Mesenchymal stem cell (in vitro differentiated cells and primary cell): ENCODE measurements at regions not wholly inside any gene's neighbourhood (a gene's known extent, or its start where the extent isn't known, plus 50 kb on each side); places are given as distances from the start of the nearest gene placed in this dataset.
"Not testable (repeated sequence)": the region's sequence is repeated elsewhere in the genome, so short reads cannot be mapped to it uniquely, and the experiment has no call there.

Source experiments
- DNase-seq: peaks from one replicate; pipeline ENCODE4 v3.0.0-alpha.2; 2013
- H2AFZ ChIP-seq: one replicate; pipeline ENCODE4 v1.6.1; 2013; ENCODE audit warnings: low read depth, mild to moderate bottlenecking, control low read depth, inconsistent platforms, low read length, moderate library complexity
- H2AK5ac ChIP-seq: 2 replicates; pipeline ENCODE4 v1.6.1; 2013; ENCODE audit warnings: low read length, moderate library complexity, mild to moderate bottlenecking, inconsistent platforms; ENCODE audit not compliant: severe bottlenecking
- H2BK120ac ChIP-seq: one replicate; pipeline ENCODE4 v1.6.1; 2013; ENCODE audit warnings: low read depth, mild to moderate bottlenecking, inconsistent platforms, low read length, moderate library complexity
- H2BK12ac ChIP-seq, 2 experiments: one replicate each; pipeline ENCODE4 v1.6.1; 2013; ENCODE audit warnings: inconsistent platforms in 2 of 2, low read length in 2 of 2, mild to moderate bottlenecking in 2 of 2, moderate library complexity in 2 of 2, control low read depth in 1 of 2
- H2BK15ac ChIP-seq: one replicate; pipeline ENCODE4 v1.6.1; 2013; ENCODE audit warnings: mild to moderate bottlenecking, low read depth, inconsistent platforms; ENCODE audit not compliant: poor library complexity, severe bottlenecking
- H2BK5ac ChIP-seq: 2 replicates; pipeline ENCODE4 v1.6.1; 2013; ENCODE audit warnings: low read depth, mild to moderate bottlenecking, low read length, control low read depth, inconsistent platforms; ENCODE audit not compliant: poor library complexity, severe bottlenecking
- H3K14ac ChIP-seq, 2 experiments: one replicate each; pipeline ENCODE4 v1.6.1; 2013; ENCODE audit warnings: inconsistent platforms in 2 of 2, low read length in 2 of 2, control low read depth in 1 of 2, mild to moderate bottlenecking in 1 of 2, moderate library complexity in 1 of 2
- H3K18ac ChIP-seq, 2 experiments: one replicate each; pipeline ENCODE4 v1.6.1; 2013; ENCODE audit warnings: inconsistent platforms in 2 of 2, low read length in 2 of 2, control low read depth in 1 of 2, low read depth in 1 of 2, mild to moderate bottlenecking in 1 of 2
- H3K23ac ChIP-seq, 2 experiments: one replicate each; pipeline ENCODE4 v1.6.1; 2013; ENCODE audit warnings: inconsistent platforms in 2 of 2, low read length in 2 of 2, mild to moderate bottlenecking in 2 of 2, moderate library complexity in 2 of 2, control low read depth in 1 of 2
- H3K27ac ChIP-seq: 2 replicates; pipeline ENCODE4 v1.5.1; 2013; ENCODE audit warnings: mild to moderate bottlenecking, moderate library complexity, low read length, control low read depth, inconsistent platforms; ENCODE audit not compliant: poor library complexity, severe bottlenecking
- H3K27me3 ChIP-seq, 2 experiments: 2 replicates each; pipeline versions ENCODE4 v1.6.1 to v1.7.0; 2013; ENCODE audit warnings: low read length in 2 of 2, mild to moderate bottlenecking in 2 of 2, moderate library complexity in 2 of 2, control low read depth in 1 of 2, inconsistent platforms in 1 of 2; ENCODE audit not compliant: control insufficient read depth in 1 of 2, insufficient read depth in 1 of 2
- H3K36me3 ChIP-seq, 2 experiments: 2 replicates each; pipeline versions ENCODE4 v1.6.1 to v1.7.0; 2013; ENCODE audit warnings: low read length in 2 of 2, control low read depth in 1 of 2, inconsistent platforms in 1 of 2, low read depth in 1 of 2, mild to moderate bottlenecking in 1 of 2; ENCODE audit not compliant: insufficient read depth in 2 of 2, control insufficient read depth in 1 of 2
- H3K4ac ChIP-seq, 2 experiments: one replicate each; pipeline ENCODE4 v1.6.1; 2013; ENCODE audit warnings: inconsistent platforms in 2 of 2, low read length in 2 of 2, mild to moderate bottlenecking in 2 of 2, moderate library complexity in 2 of 2, control low read depth in 1 of 2, low read depth in 1 of 2
- H3K4me1 ChIP-seq: 2 replicates; pipeline ENCODE4 v1.6.1; 2013; ENCODE audit warnings: low read depth, low read length, control low read depth; ENCODE audit not compliant: control insufficient read depth, insufficient read depth
- H3K4me2 ChIP-seq: 2 replicates; pipeline ENCODE4 v1.6.1; 2013; ENCODE audit warnings: low read length, mild to moderate bottlenecking, inconsistent platforms; ENCODE audit not compliant: poor library complexity, severe bottlenecking
- H3K4me3 ChIP-seq, 2 experiments: 2 replicates each; pipeline versions ENCODE4 v1.5.1 to v1.7.0; 2013; ENCODE audit warnings: low read length in 2 of 2, mild to moderate bottlenecking in 2 of 2, control low read depth in 1 of 2, low read depth in 1 of 2; ENCODE audit not compliant: insufficient read depth in 1 of 2
- H3K79me1 ChIP-seq: replicated peaks from 2 replicates; pipeline ENCODE4 v1.6.1; 2013; ENCODE audit warnings: mild to moderate bottlenecking, control low read depth, low read length, inconsistent platforms; ENCODE audit not compliant: poor library complexity, severe bottlenecking
- H3K9ac ChIP-seq: 2 replicates; pipeline ENCODE4 v1.7.0; 2013; ENCODE audit warnings: mild to moderate bottlenecking, low read length, moderate library complexity
- H3K9me3 ChIP-seq: 2 replicates; pipeline ENCODE4 v1.7.0; 2013; ENCODE audit warnings: mild to moderate bottlenecking, low read length; ENCODE audit not compliant: control insufficient read depth
- H4K8ac ChIP-seq: one replicate; pipeline ENCODE4 v1.6.1; 2013; ENCODE audit warnings: inconsistent platforms, mild to moderate bottlenecking, low read length, moderate library complexity
- H4K91ac ChIP-seq: one replicate; pipeline ENCODE4 v1.6.1; 2013; ENCODE audit warnings: mild to moderate bottlenecking, low read length, inconsistent platforms
- WGBS: methylation state at CpG from one replicate; pipeline ENCODE4 v1.1.7; 2013; ENCODE audit warnings: mixed read lengths; 5-methylcytosine and 5-hydroxymethylcytosine counted together

- Histone ChIP-seq H2AK5ac (no peak overlapping the region), H3K14ac (no peak overlapping the region), H3K4me3 (no peak overlapping the region), H3K4ac (no peak overlapping the region), H2AFZ (no peak overlapping the region), H3K18ac (no peak overlapping the region), H2BK120ac (no peak overlapping the region), H3K27me3 (no peaks in the 10 kb centered on the region), H3K4me1 (no peaks in the 10 kb centered on the region), H3K27ac (no peak overlapping the region), H4K91ac (no peak overlapping the region), H3K9ac (no peak overlapping the region), H2BK12ac (no peak overlapping the region), H2BK15ac (no peak overlapping the region), H3K9me3 (no peaks in the 10 kb centered on the region), H3K36me3 (no peaks in the 10 kb centered on the region), H3K79me1 (no peaks in the 10 kb centered on the region), H2BK5ac (no peak overlapping the region), H3K23ac (no peak overlapping the region), H4K8ac (no peak overlapping the region), H3K4me2 (no peak overlapping the region)
- DNase-seq = no peak
- WGBS = 81% methylated on average over 2 of the region's 4 CpGs
These were observed 482.2 kb upstream of the SOX9 start for GRCh38 chr17:71638668-71639067.

- no peaks in the 10 kb centered on the region for H3K4me1 ChIP-seq
- H4K91ac ChIP-seq = no peak overlapping the region
- no peak overlapping the region for H3K4me3 ChIP-seq
- no peak overlapping the region for H4K8ac ChIP-seq
- H3K27me3 ChIP-seq = no peaks in the 10 kb centered on the region
- no peak overlapping the region for H3K18ac ChIP-seq
- H3K9ac ChIP-seq = no peak overlapping the region
- H3K4ac ChIP-seq = no peak overlapping the region
- H3K14ac ChIP-seq = no peak overlapping the region
- no peaks in the 10 kb centered on the region for H3K36me3 ChIP-seq
- H3K79me1 ChIP-seq = no peaks in the 10 kb centered on the region
- no peak overlapping the region for H2AFZ ChIP-seq
- no peak overlapping the region for H3K27ac ChIP-seq
- no peak overlapping the region for H2BK12ac ChIP-seq
- H3K9me3 ChIP-seq = peaks cover 6% of the 10 kb centered on the region
- H2BK15ac ChIP-seq = no peak overlapping the region
- no peak overlapping the region for H3K4me2 ChIP-seq
- H3K23ac ChIP-seq = no peak overlapping the region
- no peak overlapping the region for H2BK5ac ChIP-seq
- no peak overlapping the region for H2BK120ac ChIP-seq
- H2AK5ac ChIP-seq = no peak overlapping the region
- DNase-seq = no peak
These were observed 481.0 kb upstream of the SOX9 start for GRCh38 chr17:71639865-71640264.

DNA sequence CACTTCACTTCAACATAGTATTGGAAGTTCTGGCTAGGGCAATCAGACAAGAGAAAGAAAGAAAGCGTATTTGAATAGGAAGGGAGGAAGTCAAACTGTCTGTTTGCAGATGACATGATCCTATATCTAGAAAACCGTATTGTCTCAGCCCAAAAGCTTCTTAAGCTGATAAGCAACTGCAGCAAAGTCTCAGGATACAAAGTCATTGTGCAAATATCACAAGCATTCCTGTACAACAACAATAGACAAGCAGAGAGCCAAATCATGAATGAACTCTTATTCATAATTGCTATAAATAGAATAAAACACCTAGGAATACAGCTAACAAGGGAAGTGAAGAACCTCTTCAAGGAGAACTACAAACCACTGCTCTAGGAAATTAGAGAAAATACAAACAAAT, 473.9 kb upstream of the SOX9 start:
- H3K18ac ChIP-seq, H3K27ac ChIP-seq, H4K91ac ChIP-seq, H2AFZ ChIP-seq, H2BK12ac ChIP-seq, H3K36me3 ChIP-seq, H3K27me3 ChIP-seq, H4K8ac ChIP-seq, H2AK5ac ChIP-seq, H3K14ac ChIP-seq, H2BK120ac ChIP-seq, H3K23ac ChIP-seq, H3K4me3 ChIP-seq, H3K9ac ChIP-seq, H3K4me2 ChIP-seq, DNase-seq, H2BK15ac ChIP-seq, H2BK5ac ChIP-seq, H3K79me1 ChIP-seq, H3K4me1 ChIP-seq, H3K4ac ChIP-seq: not testable (repeated sequence)
- 87% methylated on average over 2 of the region's 2 CpGs for WGBS
- H3K9me3 ChIP-seq = peaks cover 12% of the 10 kb centered on the region

GRCh38 chr17:71648342-71648741, 472.5 kb upstream of the SOX9 start:
- H3K4me1 ChIP-seq, H3K23ac ChIP-seq: not testable (repeated sequence)
- WGBS = 100% methylated on average over 2 of the region's 2 CpGs

More at GRCh38 chr17:71648342-71648741, 472.5 kb upstream of the SOX9 start:
- H4K8ac ChIP-seq, H2BK120ac ChIP-seq, H3K4me2 ChIP-seq, H3K18ac ChIP-seq, H2AK5ac ChIP-seq, H2BK5ac ChIP-seq, H3K27ac ChIP-seq, H3K36me3 ChIP-seq, H3K27me3 ChIP-seq, DNase-seq, H3K4me3 ChIP-seq, H2AFZ ChIP-seq, H2BK15ac ChIP-seq, H3K9ac ChIP-seq, H2BK12ac ChIP-seq, H3K14ac ChIP-seq, H3K79me1 ChIP-seq, H4K91ac ChIP-seq, H3K4ac ChIP-seq: not testable (repeated sequence)
- H3K9me3 ChIP-seq = peaks cover 12% of the 10 kb centered on the region
